ENCODE measurements at regions not wholly inside any gene's neighbourhood (a gene's known extent, or its start where the extent isn't known, plus 50 kb on each side); places are given as distances from the start of the nearest gene placed in this dataset.
A peak's percentile ranks its signal among the peaks of the same experiment; 100 is the strongest.

DNA sequence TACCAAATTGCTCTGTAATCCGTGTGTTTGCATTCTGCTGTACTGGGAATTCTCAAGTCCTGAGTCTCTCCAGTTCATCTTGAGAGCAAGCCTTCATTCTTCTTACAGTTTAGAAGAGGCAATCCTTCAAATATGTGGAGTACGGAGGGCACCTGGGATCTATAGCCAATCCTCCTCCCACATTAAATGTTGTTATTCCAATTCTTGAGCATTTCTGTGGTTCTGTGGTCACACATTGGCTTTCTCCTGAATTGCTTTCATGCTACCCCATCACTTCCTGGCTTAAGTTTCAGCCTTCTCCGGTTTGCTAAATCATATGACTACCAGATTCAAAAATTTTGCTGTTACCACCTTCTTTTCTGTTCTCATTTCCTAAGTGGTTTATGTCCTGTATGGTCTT is 611.1 kb downstream of the PCDH19 start:
- DNase-seq (ENCODE audit: low read depth) = no peak
- no peak overlapping the region for H3K4me3 ChIP-seq (ENCODE audit: control insufficient read depth, low read depth, low read length)
- TF ChIP-seq, protein P1, sequence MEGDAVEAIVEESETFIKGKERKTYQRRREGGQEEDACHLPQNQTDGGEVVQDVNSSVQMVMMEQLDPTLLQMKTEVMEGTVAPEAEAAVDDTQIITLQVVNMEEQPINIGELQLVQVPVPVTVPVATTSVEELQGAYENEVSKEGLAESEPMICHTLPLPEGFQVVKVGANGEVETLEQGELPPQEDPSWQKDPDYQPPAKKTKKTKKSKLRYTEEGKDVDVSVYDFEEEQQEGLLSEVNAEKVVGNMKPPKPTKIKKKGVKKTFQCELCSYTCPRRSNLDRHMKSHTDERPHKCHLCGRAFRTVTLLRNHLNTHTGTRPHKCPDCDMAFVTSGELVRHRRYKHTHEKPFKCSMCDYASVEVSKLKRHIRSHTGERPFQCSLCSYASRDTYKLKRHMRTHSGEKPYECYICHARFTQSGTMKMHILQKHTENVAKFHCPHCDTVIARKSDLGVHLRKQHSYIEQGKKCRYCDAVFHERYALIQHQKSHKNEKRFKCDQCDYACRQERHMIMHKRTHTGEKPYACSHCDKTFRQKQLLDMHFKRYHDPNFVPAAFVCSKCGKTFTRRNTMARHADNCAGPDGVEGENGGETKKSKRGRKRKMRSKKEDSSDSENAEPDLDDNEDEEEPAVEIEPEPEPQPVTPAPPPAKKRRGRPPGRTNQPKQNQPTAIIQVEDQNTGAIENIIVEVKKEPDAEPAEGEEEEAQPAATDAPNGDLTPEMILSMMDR (conservative IDR thresholded peaks at IDR 0.05; ENCODE audit: control insufficient read depth, insufficient read depth, low read depth, low read length) = no peak

DNA sequence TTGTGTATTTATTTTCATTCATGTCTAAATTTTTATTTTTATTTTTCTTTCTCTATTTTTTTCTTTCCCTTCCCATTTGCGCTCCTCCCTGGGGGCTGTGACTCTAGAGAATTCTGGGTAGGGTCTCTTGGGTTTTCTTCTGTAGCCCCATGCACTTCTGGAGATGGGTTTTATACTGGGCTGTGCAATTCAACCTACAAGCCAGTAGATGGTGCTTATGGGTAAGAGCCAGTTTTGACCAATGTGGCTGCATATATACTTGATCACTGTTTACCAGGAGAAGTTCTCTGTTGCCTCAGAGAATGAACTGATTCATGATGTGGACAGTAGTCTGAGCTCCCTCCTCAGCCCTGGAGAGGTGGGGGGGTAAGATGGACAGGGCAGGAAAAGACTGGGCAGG is 614.6 kb downstream of the PCDH19 start:
- TF ChIP-seq, protein P1 (conservative IDR thresholded peaks at IDR 0.05; ENCODE audit: control insufficient read depth, insufficient read depth, low read depth, low read length) = peak; percentile 12
- H3K4me3 ChIP-seq (ENCODE audit: control insufficient read depth, low read depth, low read length) = no peak overlapping the region
- DNase-seq (ENCODE audit: low read depth) = no peak

DNA sequence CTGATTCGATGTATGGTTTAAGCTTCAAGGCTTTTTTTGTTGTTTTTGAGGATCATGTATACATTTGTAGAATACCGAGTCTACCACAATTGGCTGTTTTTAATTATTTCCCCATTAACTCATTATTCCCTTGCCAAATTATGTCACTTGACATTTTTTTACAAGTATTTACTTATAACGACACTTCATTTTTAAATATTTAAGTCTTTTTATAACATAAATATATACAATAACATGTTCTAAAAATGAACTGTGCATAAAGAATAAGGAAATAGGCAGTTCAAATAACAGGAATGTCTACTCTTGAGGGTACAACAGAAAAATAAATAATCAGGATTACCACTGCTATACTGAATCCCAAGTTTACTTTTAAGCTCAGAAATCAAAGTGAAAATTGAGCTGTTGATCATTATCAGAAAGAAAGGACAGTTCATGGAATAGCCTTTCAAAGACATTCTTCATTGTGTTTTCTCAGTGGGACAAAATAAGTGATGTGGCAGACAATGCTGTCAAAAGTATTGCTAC is 627.5 kb downstream of the PCDH19 start:
- DNase-seq (ENCODE audit: low read depth) = no peak
- TF ChIP-seq, protein P1 (conservative IDR thresholded peaks at IDR 0.05; ENCODE audit: control insufficient read depth, insufficient read depth, low read depth, low read length) = no peak
- H3K4me3 ChIP-seq (ENCODE audit: control insufficient read depth, low read depth, low read length) = no peak overlapping the region

- TF ChIP-seq, protein P1 (conservative IDR thresholded peaks at IDR 0.05; ENCODE audit: control insufficient read depth, insufficient read depth, low read depth, low read length) = no peak
- no peak for DNase-seq (ENCODE audit: low read depth)
- H3K4me3 ChIP-seq (ENCODE audit: control insufficient read depth, low read depth, low read length) = no peak overlapping the region
These were observed 632.2 kb downstream of the PCDH19 start for GRCh38 chrX:99777912-99778311.

- no peak overlapping the region for H3K4me3 ChIP-seq (ENCODE audit: control insufficient read depth, low read depth, low read length)
- DNase-seq (ENCODE audit: low read depth) = no peak
- TF ChIP-seq, protein P1 (conservative IDR thresholded peaks at IDR 0.05; ENCODE audit: control insufficient read depth, insufficient read depth, low read depth, low read length) = no peak
These were observed 648.3 kb downstream of the PCDH19 start for GRCh38 chrX:99761731-99762130.

GRCh38 chrX:99752776-99753175 is 657.3 kb downstream of the PCDH19 start:
- no peak overlapping the region for H3K4me3 ChIP-seq (ENCODE audit: control insufficient read depth, low read depth, low read length)
- no peak for DNase-seq (ENCODE audit: low read depth)
- TF ChIP-seq, protein P1 (conservative IDR thresholded peaks at IDR 0.05; ENCODE audit: control insufficient read depth, insufficient read depth, low read depth, low read length) = no peak

DNA sequence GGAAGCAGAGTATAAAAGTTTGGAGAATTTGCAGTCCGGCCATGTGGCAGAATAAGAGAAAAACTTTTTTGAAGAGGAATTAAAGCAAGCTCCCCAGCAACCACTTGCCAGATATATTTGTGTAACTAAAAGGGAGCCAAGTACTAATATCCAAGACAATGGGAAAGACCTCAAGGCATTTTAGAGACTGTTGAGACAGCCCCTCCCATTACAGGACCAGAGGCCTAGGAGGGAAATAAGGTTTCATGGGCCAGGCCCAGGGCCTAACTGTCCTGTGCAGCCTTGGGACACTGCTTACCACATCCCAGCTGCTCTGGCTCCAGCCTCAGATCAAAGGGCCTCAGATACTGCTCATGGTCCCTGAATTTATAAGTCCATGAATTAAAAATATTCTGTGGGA is 659.4 kb downstream of the PCDH19 start:
- TF ChIP-seq, protein P1 (conservative IDR thresholded peaks at IDR 0.05; ENCODE audit: control insufficient read depth, insufficient read depth, low read depth, low read length) = no peak
- no peak for DNase-seq (ENCODE audit: low read depth)
- H3K4me3 ChIP-seq (ENCODE audit: control insufficient read depth, low read depth, low read length) = no peak overlapping the region

Measured in fibroblast of mammary gland (primary cell).